ENCODE measurements at regions not wholly inside any gene's neighbourhood (a gene's known extent, or its start where the extent isn't known, plus 50 kb on each side); places are given as distances from the start of the nearest gene placed in this dataset.

DNA sequence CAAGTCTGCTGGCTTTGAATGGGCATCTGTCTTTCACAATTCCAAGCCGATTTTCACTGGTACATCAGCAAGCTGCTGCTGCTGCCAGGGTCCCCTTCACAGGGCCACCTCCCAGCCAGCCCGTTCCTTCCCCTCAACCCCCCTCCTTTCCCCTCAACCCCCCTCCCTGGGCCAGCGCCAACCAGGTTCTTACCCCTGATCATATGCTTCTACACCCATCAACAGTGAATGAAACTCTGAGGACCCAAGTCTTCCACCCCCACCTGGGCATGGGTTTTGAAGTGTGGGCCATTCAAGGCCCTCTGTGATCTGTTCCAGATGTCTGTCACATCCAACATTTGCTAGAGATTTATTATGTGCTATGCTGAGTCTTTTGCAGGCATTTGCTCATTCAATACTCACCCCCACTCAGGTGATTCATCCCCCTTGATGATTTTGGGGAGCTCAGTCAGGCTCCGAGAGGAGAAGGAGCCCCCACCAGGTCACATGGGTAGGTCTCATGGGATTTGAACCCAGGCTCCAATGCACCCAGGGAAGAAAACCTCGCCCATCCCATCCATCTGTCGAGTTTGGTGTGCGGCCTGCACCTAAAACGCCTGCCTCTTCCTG, 52.7 kb upstream of the FOXK1 start:
- no peaks in the 10 kb centered on the region for H3K27me3 ChIP-seq (ENCODE audit: insufficient read depth, poor library complexity, severe bottlenecking)
- no peak for TF ChIP-seq SPI1 (IDR thresholded peaks at IDR 0.05; ENCODE audit: borderline replicate concordance, low read depth)
- TF ChIP-seq GABPA (IDR thresholded peaks at IDR 0.05; ENCODE audit: low read depth) = no peak
- TF ChIP-seq POLR2AphosphoS5 (IDR thresholded peaks at IDR 0.05; ENCODE audit: low read depth) = no peak
- TF ChIP-seq, protein P1, sequence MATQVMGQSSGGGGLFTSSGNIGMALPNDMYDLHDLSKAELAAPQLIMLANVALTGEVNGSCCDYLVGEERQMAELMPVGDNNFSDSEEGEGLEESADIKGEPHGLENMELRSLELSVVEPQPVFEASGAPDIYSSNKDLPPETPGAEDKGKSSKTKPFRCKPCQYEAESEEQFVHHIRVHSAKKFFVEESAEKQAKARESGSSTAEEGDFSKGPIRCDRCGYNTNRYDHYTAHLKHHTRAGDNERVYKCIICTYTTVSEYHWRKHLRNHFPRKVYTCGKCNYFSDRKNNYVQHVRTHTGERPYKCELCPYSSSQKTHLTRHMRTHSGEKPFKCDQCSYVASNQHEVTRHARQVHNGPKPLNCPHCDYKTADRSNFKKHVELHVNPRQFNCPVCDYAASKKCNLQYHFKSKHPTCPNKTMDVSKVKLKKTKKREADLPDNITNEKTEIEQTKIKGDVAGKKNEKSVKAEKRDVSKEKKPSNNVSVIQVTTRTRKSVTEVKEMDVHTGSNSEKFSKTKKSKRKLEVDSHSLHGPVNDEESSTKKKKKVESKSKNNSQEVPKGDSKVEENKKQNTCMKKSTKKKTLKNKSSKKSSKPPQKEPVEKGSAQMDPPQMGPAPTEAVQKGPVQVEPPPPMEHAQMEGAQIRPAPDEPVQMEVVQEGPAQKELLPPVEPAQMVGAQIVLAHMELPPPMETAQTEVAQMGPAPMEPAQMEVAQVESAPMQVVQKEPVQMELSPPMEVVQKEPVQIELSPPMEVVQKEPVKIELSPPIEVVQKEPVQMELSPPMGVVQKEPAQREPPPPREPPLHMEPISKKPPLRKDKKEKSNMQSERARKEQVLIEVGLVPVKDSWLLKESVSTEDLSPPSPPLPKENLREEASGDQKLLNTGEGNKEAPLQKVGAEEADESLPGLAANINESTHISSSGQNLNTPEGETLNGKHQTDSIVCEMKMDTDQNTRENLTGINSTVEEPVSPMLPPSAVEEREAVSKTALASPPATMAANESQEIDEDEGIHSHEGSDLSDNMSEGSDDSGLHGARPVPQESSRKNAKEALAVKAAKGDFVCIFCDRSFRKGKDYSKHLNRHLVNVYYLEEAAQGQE (IDR thresholded peaks at IDR 0.05; ENCODE audit: insufficient replicate concordance, low read depth) = no peak
- TF ChIP-seq, protein P2, sequence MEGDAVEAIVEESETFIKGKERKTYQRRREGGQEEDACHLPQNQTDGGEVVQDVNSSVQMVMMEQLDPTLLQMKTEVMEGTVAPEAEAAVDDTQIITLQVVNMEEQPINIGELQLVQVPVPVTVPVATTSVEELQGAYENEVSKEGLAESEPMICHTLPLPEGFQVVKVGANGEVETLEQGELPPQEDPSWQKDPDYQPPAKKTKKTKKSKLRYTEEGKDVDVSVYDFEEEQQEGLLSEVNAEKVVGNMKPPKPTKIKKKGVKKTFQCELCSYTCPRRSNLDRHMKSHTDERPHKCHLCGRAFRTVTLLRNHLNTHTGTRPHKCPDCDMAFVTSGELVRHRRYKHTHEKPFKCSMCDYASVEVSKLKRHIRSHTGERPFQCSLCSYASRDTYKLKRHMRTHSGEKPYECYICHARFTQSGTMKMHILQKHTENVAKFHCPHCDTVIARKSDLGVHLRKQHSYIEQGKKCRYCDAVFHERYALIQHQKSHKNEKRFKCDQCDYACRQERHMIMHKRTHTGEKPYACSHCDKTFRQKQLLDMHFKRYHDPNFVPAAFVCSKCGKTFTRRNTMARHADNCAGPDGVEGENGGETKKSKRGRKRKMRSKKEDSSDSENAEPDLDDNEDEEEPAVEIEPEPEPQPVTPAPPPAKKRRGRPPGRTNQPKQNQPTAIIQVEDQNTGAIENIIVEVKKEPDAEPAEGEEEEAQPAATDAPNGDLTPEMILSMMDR (IDR thresholded peaks at IDR 0.05; ENCODE audit: insufficient read depth, low read length) = no peak
- no peak overlapping the region for H3K4me3 ChIP-seq (replicated peaks; ENCODE audit: insufficient read depth, low read length)
- DNase-seq (ENCODE audit: low read depth in 1 of 2, low spot score in 1 of 2) = no peak
- H3K27ac ChIP-seq (replicated peaks) = no peak overlapping the region

DNA sequence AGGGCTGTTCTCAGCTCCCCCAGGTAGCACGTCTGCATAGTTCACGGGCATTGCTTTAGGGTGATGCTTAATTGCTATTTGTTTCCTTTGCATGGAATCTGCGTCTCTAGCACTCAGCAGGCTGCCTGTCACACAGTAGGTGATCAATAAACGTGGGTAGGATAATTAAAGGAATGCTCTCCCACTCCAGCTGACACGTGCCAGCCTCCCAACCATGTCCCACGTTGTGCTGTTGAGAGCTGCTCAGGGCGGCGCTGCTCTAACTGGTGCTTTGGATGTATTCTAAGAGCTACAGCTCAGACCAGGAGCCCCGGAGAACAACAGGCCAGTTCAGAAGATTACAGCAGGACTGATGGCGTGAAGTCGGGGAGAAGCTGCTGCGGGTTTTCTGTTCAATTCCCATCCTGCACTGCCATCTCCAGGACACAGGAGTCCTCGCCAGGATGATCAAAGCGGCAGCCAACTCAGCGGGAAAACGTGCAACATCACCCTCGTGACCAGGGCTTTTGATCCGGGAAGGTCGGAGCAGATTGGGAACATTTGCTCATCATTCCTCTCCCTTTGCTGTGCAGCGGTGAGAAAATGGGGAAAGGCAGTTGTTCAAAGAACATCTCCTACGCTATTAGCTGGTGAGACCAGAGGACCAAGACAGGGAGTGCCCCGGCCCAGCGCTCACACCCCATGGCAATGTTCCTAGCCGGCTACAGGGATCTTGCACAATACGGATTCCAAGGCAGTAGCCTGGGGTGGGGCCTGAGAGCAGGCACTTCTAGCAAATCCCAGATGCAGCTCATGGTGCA, 50.5 kb upstream of the FOXK1 start:
- Histone ChIP-seq H3K27ac (replicated peaks) (no peak overlapping the region), H3K27me3 (ENCODE audit: insufficient read depth, poor library complexity, severe bottlenecking) (no peaks in the 10 kb centered on the region), H3K4me3 (replicated peaks; ENCODE audit: insufficient read depth, low read length) (no peak overlapping the region)
- TF ChIP-seq POLR2AphosphoS5 (IDR thresholded peaks at IDR 0.05; ENCODE audit: low read depth) (no peak), GABPA (IDR thresholded peaks at IDR 0.05; ENCODE audit: low read depth) (no peak), SPI1 (IDR thresholded peaks at IDR 0.05; ENCODE audit: borderline replicate concordance, low read depth) (no peak)
- TF ChIP-seq, protein P1 (IDR thresholded peaks at IDR 0.05; ENCODE audit: insufficient replicate concordance, low read depth) = no peak
- TF ChIP-seq, protein P2 (IDR thresholded peaks at IDR 0.05; ENCODE audit: insufficient read depth, low read length) = no peak
- DNase-seq (ENCODE audit: low read depth in 1 of 2, low spot score in 1 of 2) = no peak
